Endothelial cell of umbilical vein (primary cell): ENCODE measurements at regions not wholly inside any gene's neighbourhood (a gene's known extent, or its start where the extent isn't known, plus 50 kb on each side); places are given as distances from the start of the nearest gene placed in this dataset.

Experiments
- BruUV-seq: library from RNA; stranded (reverse); fragments of 400-500 nt; replicated peaks from 2 replicates; lab custom pipeline; 2021; lab: Mats Ljungman, UMichigan
- CTCF ChIA-PET: fragments of 300-600, 350-600 bp; sonication (Branson Sonifier 250); formaldehyde crosslinking; loops from one replicate; lab custom pipeline; 2021; ENCODE audit warnings: antibody characterized with exemption, inconsistent platforms; lab: Charles Lee
- POLR2A ChIA-PET: fragments of 300-600, 350-600 bp; sonication (Branson Sonifier 250); formaldehyde crosslinking; loops from one replicate; lab custom pipeline; 2021; ENCODE audit warnings: antibody characterized with exemption, inconsistent platforms; lab: Charles Lee
- DNase-seq: peaks from one replicate; pipeline ENCODE4 v3.0.0-alpha.2; 2011; ENCODE audit warnings: low read depth, low spot score
- FAIRE-seq: peaks from 2 replicates; lab custom pipeline; 2011; peaks lifted over from hg19 to GRCh38; lab: Jason Lieb, UNC
- H2AFZ ChIP-seq: 2 replicates; pipeline ENCODE4 v1.6.0; 2012; ENCODE audit warnings: low read depth, low read length, control low read depth, inconsistent platforms
- H3K27ac ChIP-seq: 2 replicates; pipeline ENCODE4 v1.5.1; 2011; ENCODE audit warnings: low read depth, mild to moderate bottlenecking, control low read depth, low read length, moderate library complexity; ENCODE audit not compliant: insufficient read depth
- H3K27me3 ChIP-seq, 2 experiments: 2 replicates each; pipeline versions ENCODE4 v1.6.0 to v1.6.1; 2011; ENCODE audit warnings: low read length in 2 of 2, mixed read lengths in 1 of 2; ENCODE audit not compliant: control insufficient read depth in 2 of 2, insufficient read depth in 2 of 2
- H3K36me3 ChIP-seq, 2 experiments: 2 replicates in 1 of 2; 3 replicates in 1 of 2; pipeline ENCODE4 v1.5.1; 2011; ENCODE audit warnings: low read length in 2 of 2, mild to moderate bottlenecking in 1 of 2, moderate library complexity in 1 of 2; ENCODE audit not compliant: control insufficient read depth in 2 of 2, insufficient read depth in 2 of 2; ENCODE audit errors: extremely low read depth in 1 of 2
- H3K4me1 ChIP-seq: 3 replicates; pipeline ENCODE4 v1.5.1; 2011; ENCODE audit warnings: mild to moderate bottlenecking, low read length; ENCODE audit not compliant: control insufficient read depth, insufficient read depth; ENCODE audit errors: extremely low read depth
- H3K4me2 ChIP-seq: 2 replicates; pipeline ENCODE4 v1.6.1; 2011; ENCODE audit warnings: low read length, control low read depth, mixed read lengths; ENCODE audit not compliant: insufficient read depth
- H3K4me3 ChIP-seq, 3 experiments: fragments of 200-600 bp in 1 of 3; sonication (generic), shearing (Covaris generic) in 1 of 3; replicated peaks in 1 of 3; 2 replicates each; pipeline ENCODE4 v1.5.1; 2011 to 2016; ENCODE audit warnings: control low read depth in 3 of 3, low read length in 3 of 3, mild to moderate bottlenecking in 2 of 3, inconsistent platforms in 1 of 3, low read depth in 1 of 3, moderate library complexity in 1 of 3; ENCODE audit not compliant: insufficient read depth in 1 of 3
- H3K79me2 ChIP-seq: 2 replicates; pipeline ENCODE4 v1.6.0; 2012; ENCODE audit warnings: low read length, inconsistent platforms; ENCODE audit not compliant: control insufficient read depth, insufficient read depth
- H3K9ac ChIP-seq: replicated peaks from 2 replicates; pipeline ENCODE3; 2011; ENCODE audit warnings: low read length, control low read depth; ENCODE audit not compliant: insufficient read depth; ENCODE audit errors: extremely low read depth
- H3K9me1 ChIP-seq: replicated peaks from 3 replicates; pipeline ENCODE4 v1.6.0; 2011; ENCODE audit warnings: mild to moderate bottlenecking, low read length; ENCODE audit not compliant: control insufficient read depth, insufficient read depth; ENCODE audit errors: extremely low read depth
- H3K9me3 ChIP-seq: replicated peaks from 2 replicates; pipeline ENCODE4 v1.5.1; 2012; ENCODE audit warnings: low read length, inconsistent platforms; ENCODE audit not compliant: control insufficient read depth, insufficient read depth
- H4K20me1 ChIP-seq: replicated peaks from 2 replicates; pipeline ENCODE3; 2011; ENCODE audit warnings: mild to moderate bottlenecking, low read length; ENCODE audit not compliant: control insufficient read depth, insufficient read depth; ENCODE audit errors: extremely low read depth
- EZH2 ChIP-seq: IDR thresholded peaks from 2 replicates; pipeline ENCODE4 v1.6.1; 2012; ENCODE audit warnings: borderline replicate concordance, low read depth, mild to moderate bottlenecking, moderate library complexity, low read length, inconsistent platforms; ENCODE audit not compliant: severe bottlenecking
- FOS ChIP-seq: IDR thresholded peaks from 2 replicates; pipeline ENCODE4 v1.6.1; 2011; ENCODE audit warnings: mild to moderate bottlenecking, low read length, moderate library complexity, borderline replicate concordance; ENCODE audit not compliant: insufficient read depth
- GATA2 ChIP-seq: IDR thresholded peaks from 2 replicates; pipeline ENCODE4 v1.7.0; 2011; ENCODE audit warnings: low read depth, mild to moderate bottlenecking, moderate library complexity, mixed read lengths, low read length; ENCODE audit not compliant: insufficient read length, insufficient read depth
- JUN ChIP-seq: IDR thresholded peaks from 2 replicates; pipeline ENCODE4 v1.6.1; 2011; ENCODE audit warnings: borderline replicate concordance, low read depth; ENCODE audit not compliant: insufficient read length, insufficient read depth
- MYC ChIP-seq: IDR thresholded peaks from one replicate; pipeline ENCODE4 v1.6.1; 2011; ENCODE audit warnings: mild to moderate bottlenecking, low read depth, low read length
- POLR2A ChIP-seq: IDR thresholded peaks from 2 replicates; pipeline ENCODE4 v1.6.1; 2012; ENCODE audit warnings: low read depth, mild to moderate bottlenecking, control low read depth, low read length
- POLR2AphosphoS5 ChIP-seq: IDR thresholded peaks from 2 replicates; pipeline ENCODE4 v1.6.1; 2012; ENCODE audit warnings: low read depth, mild to moderate bottlenecking, control low read depth, low read length, moderate library complexity; ENCODE audit not compliant: insufficient read depth
- dilution Hi-C: fragments of 300-500 bp; cut with MboI; formaldehyde crosslinking; loops from one replicate; pipeline ENCODE4 v1.15.0; 2019; ENCODE audit warnings: low sequenced_read_pairs; ENCODE audit not compliant: extremely low pct_ligation_motif_present
- intact Hi-C: fragments of 100-400 bp; cut with micrococcal nuclease; formaldehyde crosslinking; loops from one replicate; pipeline ENCODE4 v1.10.0; 2022
- TF ChIP-seq, protein P1 (sequence below): IDR thresholded peaks from 2 replicates; pipeline ENCODE4 v1.6.1; 2011; ENCODE audit not compliant: insufficient read depth, insufficient read length
- TF ChIP-seq, protein P2 (sequence below), 2 donors: IDR thresholded peaks; 1 replicate in 1 of 2; 2 replicates in 1 of 2; pipeline ENCODE4 v1.5.1; 2011; ENCODE audit warnings: low read length in 2 of 2, mild to moderate bottlenecking in 2 of 2, moderate library complexity in 2 of 2, control low read depth in 1 of 2, inconsistent platforms in 1 of 2, low read depth in 1 of 2; ENCODE audit not compliant: insufficient read depth in 1 of 2; ENCODE audit errors: extremely low read depth in 1 of 2

DNA sequence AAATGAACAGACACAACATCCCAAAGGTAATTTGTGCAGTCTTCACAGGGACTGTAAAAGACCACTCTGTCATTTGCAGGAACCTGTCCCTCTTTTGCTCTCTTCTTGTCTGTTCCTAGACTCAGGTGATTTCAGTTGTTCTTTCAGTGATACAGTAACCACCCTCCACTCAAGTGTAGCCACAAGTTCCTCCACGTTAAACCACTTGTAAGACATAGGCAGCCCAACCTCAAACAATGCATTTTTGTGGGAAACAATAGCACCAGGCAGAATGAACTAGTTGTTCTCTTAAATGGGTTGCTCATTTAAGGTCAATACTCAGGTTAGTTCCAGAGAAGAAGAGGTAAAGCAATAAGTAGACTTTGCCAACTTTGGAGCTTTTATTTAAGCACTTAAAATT lies 359.4 kb downstream of the MZT1 start:
- H3K4me3 ChIP-seq: no peak overlapping the region
- H3K27me3 ChIP-seq: no peaks in the 10 kb centered on the region
- no peaks in the 10 kb centered on the region for H3K9me1 ChIP-seq
- dilution Hi-C loops: no loop called here
- H3K9ac ChIP-seq: no peak overlapping the region
- ChIA-PET POLR2A (no interaction called here), CTCF (no interaction called here)
- TF ChIP-seq GATA2 (no peak), FOS (no peak), JUN (no peak), POLR2A (no peak), EZH2 (no peak), POLR2AphosphoS5 (no peak), MYC (no peak)
- TF ChIP-seq, protein P1, sequence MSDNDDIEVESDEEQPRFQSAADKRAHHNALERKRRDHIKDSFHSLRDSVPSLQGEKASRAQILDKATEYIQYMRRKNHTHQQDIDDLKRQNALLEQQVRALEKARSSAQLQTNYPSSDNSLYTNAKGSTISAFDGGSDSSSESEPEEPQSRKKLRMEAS: no peak
- TF ChIP-seq, protein P2, sequence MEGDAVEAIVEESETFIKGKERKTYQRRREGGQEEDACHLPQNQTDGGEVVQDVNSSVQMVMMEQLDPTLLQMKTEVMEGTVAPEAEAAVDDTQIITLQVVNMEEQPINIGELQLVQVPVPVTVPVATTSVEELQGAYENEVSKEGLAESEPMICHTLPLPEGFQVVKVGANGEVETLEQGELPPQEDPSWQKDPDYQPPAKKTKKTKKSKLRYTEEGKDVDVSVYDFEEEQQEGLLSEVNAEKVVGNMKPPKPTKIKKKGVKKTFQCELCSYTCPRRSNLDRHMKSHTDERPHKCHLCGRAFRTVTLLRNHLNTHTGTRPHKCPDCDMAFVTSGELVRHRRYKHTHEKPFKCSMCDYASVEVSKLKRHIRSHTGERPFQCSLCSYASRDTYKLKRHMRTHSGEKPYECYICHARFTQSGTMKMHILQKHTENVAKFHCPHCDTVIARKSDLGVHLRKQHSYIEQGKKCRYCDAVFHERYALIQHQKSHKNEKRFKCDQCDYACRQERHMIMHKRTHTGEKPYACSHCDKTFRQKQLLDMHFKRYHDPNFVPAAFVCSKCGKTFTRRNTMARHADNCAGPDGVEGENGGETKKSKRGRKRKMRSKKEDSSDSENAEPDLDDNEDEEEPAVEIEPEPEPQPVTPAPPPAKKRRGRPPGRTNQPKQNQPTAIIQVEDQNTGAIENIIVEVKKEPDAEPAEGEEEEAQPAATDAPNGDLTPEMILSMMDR (IDR thresholded peaks at IDR 0.05; ENCODE audit: extremely low read depth in 1 of 2, insufficient read depth in 1 of 2, low read depth in 1 of 2, low read length in 2 of 2): no peak
- H3K27ac ChIP-seq: no peak overlapping the region
- H3K4me2 ChIP-seq: no peak overlapping the region
- DNase-seq (no peak), FAIRE-seq (no peak)
- H3K9me3 ChIP-seq: no peaks in the 10 kb centered on the region
- no peak overlapping the region for H2AFZ ChIP-seq
- H4K20me1 ChIP-seq: no peaks in the 10 kb centered on the region
- intact Hi-C loops: no loop called here
- no peaks in the 10 kb centered on the region for H3K79me2 ChIP-seq
- no peaks in the 10 kb centered on the region for H3K36me3 ChIP-seq
- no TSS peak for BruUV-seq
- no peaks in the 10 kb centered on the region for H3K4me1 ChIP-seq
